ACC112 (cell line): ENCODE measurements at regions not wholly inside any gene's neighbourhood (a gene's known extent, or its start where the extent isn't known, plus 50 kb on each side); places are given as distances from the start of the nearest gene placed in this dataset.

Experiments used
- H2AFZ ChIP-seq: fragments of 200-600 bp; sonication (generic); one replicate; pipeline ENCODE4 v1.6.0; 2017; ENCODE audit warnings: antibody characterized with exemption, low read length; ENCODE audit not compliant: unreplicated experiment
- H3K27ac ChIP-seq: fragments of 200-600 bp; sonication (generic); 2 replicates; pipeline ENCODE4 v1.5.1; 2014; ENCODE audit warnings: low read depth, mild to moderate bottlenecking, antibody characterized with exemption, low read length, moderate library complexity
- H3K27me3 ChIP-seq: fragments of 200-600 bp; sonication (generic); 2 replicates; pipeline ENCODE4 v1.6.1; 2014; ENCODE audit warnings: mild to moderate bottlenecking, antibody characterized with exemption, low read length, moderate library complexity, mixed read lengths; ENCODE audit not compliant: insufficient read depth
- H3K36me3 ChIP-seq: fragments of 200-600 bp; sonication (generic); 2 replicates; pipeline ENCODE4 v1.6.1; 2016; ENCODE audit warnings: mild to moderate bottlenecking, antibody characterized with exemption, low read length, moderate library complexity, mixed read lengths; ENCODE audit not compliant: insufficient read depth
- H3K4me1 ChIP-seq: fragments of 200-600 bp; sonication (generic); one replicate; pipeline ENCODE4 v1.6.1; 2016; ENCODE audit warnings: low read length, mixed read lengths; ENCODE audit not compliant: insufficient read depth, unreplicated experiment, control insufficient read depth
- H3K4me3 ChIP-seq: fragments of 200-600 bp; sonication (generic); 2 replicates; pipeline ENCODE4 v1.5.1; 2014; ENCODE audit warnings: mild to moderate bottlenecking, low read depth, low read length
- H3K79me2 ChIP-seq: fragments of 200-600 bp; sonication (generic); one replicate; pipeline ENCODE4 v1.6.0; 2016; ENCODE audit warnings: low read length; ENCODE audit not compliant: control insufficient read depth, unreplicated experiment, insufficient read depth

- Histone ChIP-seq H3K36me3 (no peaks in the 10 kb centered on the region), H3K27me3 (no peaks in the 10 kb centered on the region), H3K79me2 (no peaks in the 10 kb centered on the region), H3K4me1 (peaks cover 6% of the 10 kb centered on the region), H3K27ac (no peak overlapping the region), H3K4me3 (no peak overlapping the region), H2AFZ (no peak overlapping the region)
Observed at GRCh38 chr15:69530991-69531664, 78.5 kb downstream of the RPLP1 start.

GRCh38 chr15:69531665-69532027 lies 79.0 kb downstream of the RPLP1 start:
- H3K79me2 ChIP-seq: no peaks in the 10 kb centered on the region
- no peak overlapping the region for H3K27ac ChIP-seq
- no peak overlapping the region for H3K4me3 ChIP-seq
- H3K27me3 ChIP-seq: no peaks in the 10 kb centered on the region
- H2AFZ ChIP-seq: no peak overlapping the region
- peaks cover 6% of the 10 kb centered on the region for H3K4me1 ChIP-seq
- no peaks in the 10 kb centered on the region for H3K36me3 ChIP-seq

- no peaks in the 10 kb centered on the region for H3K79me2 ChIP-seq
- H3K27ac ChIP-seq: no peak overlapping the region
- peaks cover 6% of the 10 kb centered on the region for H3K4me1 ChIP-seq
- H3K27me3 ChIP-seq: no peaks in the 10 kb centered on the region
- no peak overlapping the region for H3K4me3 ChIP-seq
- no peak overlapping the region for H2AFZ ChIP-seq
- H3K36me3 ChIP-seq: no peaks in the 10 kb centered on the region
Observed at GRCh38 chr15:69532066-69532465, 79.4 kb downstream of the RPLP1 start.

- no peak overlapping the region for H2AFZ ChIP-seq
- no peaks in the 10 kb centered on the region for H3K36me3 ChIP-seq
- H3K4me3 ChIP-seq: no peak overlapping the region
- no peak overlapping the region for H3K27ac ChIP-seq
- peaks cover 6% of the 10 kb centered on the region for H3K4me1 ChIP-seq
- H3K79me2 ChIP-seq: no peaks in the 10 kb centered on the region
- no peaks in the 10 kb centered on the region for H3K27me3 ChIP-seq
Observed at GRCh38 chr15:69532856-69533255, 80.2 kb downstream of the RPLP1 start.

GRCh38 chr15:69533522-69533921 lies 80.9 kb downstream of the RPLP1 start:
- H3K36me3 ChIP-seq: no peaks in the 10 kb centered on the region
- no peaks in the 10 kb centered on the region for H3K27me3 ChIP-seq
- peaks cover 6% of the 10 kb centered on the region for H3K4me1 ChIP-seq
- no peaks in the 10 kb centered on the region for H3K79me2 ChIP-seq
- no peak overlapping the region for H3K4me3 ChIP-seq
- no peak overlapping the region for H2AFZ ChIP-seq
- H3K27ac ChIP-seq: no peak overlapping the region

GRCh38 chr15:69535101-69535638 lies 82.6 kb downstream of the RPLP1 start:
- H2AFZ ChIP-seq: no peak overlapping the region
- no peaks in the 10 kb centered on the region for H3K79me2 ChIP-seq
- H3K27me3 ChIP-seq: no peaks in the 10 kb centered on the region
- H3K4me1 ChIP-seq: peaks cover 6% of the 10 kb centered on the region
- H3K27ac ChIP-seq: no peak overlapping the region
- no peaks in the 10 kb centered on the region for H3K36me3 ChIP-seq
- no peak overlapping the region for H3K4me3 ChIP-seq

GRCh38 chr15:69535998-69536397 lies 83.4 kb downstream of the RPLP1 start:
- no peak overlapping the region for H3K27ac ChIP-seq
- H3K79me2 ChIP-seq: no peaks in the 10 kb centered on the region
- H3K4me1 ChIP-seq: peaks cover 6% of the 10 kb centered on the region
- H3K36me3 ChIP-seq: no peaks in the 10 kb centered on the region
- no peak overlapping the region for H3K4me3 ChIP-seq
- H3K27me3 ChIP-seq: no peaks in the 10 kb centered on the region
- no peak overlapping the region for H2AFZ ChIP-seq

GRCh38 chr15:69536726-69537512 lies 84.3 kb downstream of the RPLP1 start:
- Histone ChIP-seq H3K4me3 (no peak overlapping the region), H3K4me1 (peaks cover 6% of the 10 kb centered on the region), H3K27me3 (peaks cover 3% of the 10 kb centered on the region; the same call in 1 of the 2 replicates), H3K79me2 (no peaks in the 10 kb centered on the region), H3K36me3 (no peaks in the 10 kb centered on the region), H2AFZ (no peak overlapping the region), H3K27ac (no peak overlapping the region)

GRCh38 chr15:69537901-69538300 lies 85.3 kb downstream of the RPLP1 start:
- H3K36me3 ChIP-seq: no peaks in the 10 kb centered on the region
- H3K27me3 ChIP-seq: peaks cover 13% of the 10 kb centered on the region; the same call in 1 of the 2 replicates
- no peak overlapping the region for H3K27ac ChIP-seq
- H3K4me1 ChIP-seq: peaks cover 6% of the 10 kb centered on the region
- no peaks in the 10 kb centered on the region for H3K79me2 ChIP-seq
- no peak overlapping the region for H2AFZ ChIP-seq
- no peak overlapping the region for H3K4me3 ChIP-seq

- H2AFZ ChIP-seq: no peak overlapping the region
Observed at GRCh38 chr15:69538379-69538778, 85.8 kb downstream of the RPLP1 start.

GRCh38 chr15:69539345-69539744 lies 86.7 kb downstream of the RPLP1 start:
- H2AFZ ChIP-seq: no peak overlapping the region
- H3K4me3 ChIP-seq: no peak overlapping the region
- H3K36me3 ChIP-seq: no peaks in the 10 kb centered on the region
- no peaks in the 10 kb centered on the region for H3K79me2 ChIP-seq
- H3K27me3 ChIP-seq: peaks cover 21% of the 10 kb centered on the region; the same call in 1 of the 2 replicates
- peaks cover 6% of the 10 kb centered on the region for H3K4me1 ChIP-seq
- H3K27ac ChIP-seq: no peak overlapping the region

More at GRCh38 chr15:69538379-69538778, 85.8 kb downstream of the RPLP1 start:
- H3K27ac ChIP-seq: no peak overlapping the region
- no peaks in the 10 kb centered on the region for H3K36me3 ChIP-seq
- H3K4me3 ChIP-seq: no peak overlapping the region
- peaks cover 6% of the 10 kb centered on the region for H3K4me1 ChIP-seq
- no peaks in the 10 kb centered on the region for H3K79me2 ChIP-seq
- H3K27me3 ChIP-seq: peaks cover 13% of the 10 kb centered on the region; the same call in 1 of the 2 replicates
